ENCODE measurements at regions not wholly inside any gene's neighbourhood (a gene's known extent, or its start where the extent isn't known, plus 50 kb on each side); places are given as distances from the start of the nearest gene placed in this dataset.
"Not testable (repeated sequence)": the region's sequence is repeated elsewhere in the genome, so short reads cannot be mapped to it uniquely, and the experiment has no call there.

- Mint-ChIP-seq H3K27ac (no peak overlapping the region), H3K27me3 (ENCODE audit: low read depth, poor library complexity) (peaks cover 5% of the 10 kb centered on the region), H3K9me3 (peaks cover 51% of the 10 kb centered on the region), H3K4me3 (no peak overlapping the region), H3K4me1 (no peaks in the 10 kb centered on the region), H3K36me3 (ENCODE audit: low read depth) (no peaks in the 10 kb centered on the region)
- no peak for DNase-seq
- TF ChIP-seq CTCF (IDR thresholded peaks at IDR 0.05) = no peak
Observed at GRCh38 chr15:22257047-22258008, 177.0 kb downstream of the OR4M2 start.

- Mint-ChIP-seq H3K36me3 (ENCODE audit: low read depth) (no peaks in the 10 kb centered on the region), H3K27ac (no peak overlapping the region), H3K4me1 (no peaks in the 10 kb centered on the region), H3K9me3 (peaks cover 44% of the 10 kb centered on the region), H3K27me3 (ENCODE audit: low read depth, poor library complexity) (peaks cover 5% of the 10 kb centered on the region), H3K4me3 (no peak overlapping the region)
- no peak for TF ChIP-seq CTCF (IDR thresholded peaks at IDR 0.05)
- no peak for DNase-seq
Observed at GRCh38 chr15:22258009-22258397, 177.7 kb downstream of the OR4M2 start.

- no peaks in the 10 kb centered on the region for H3K36me3 Mint-ChIP-seq (ENCODE audit: low read depth)
- no peak for TF ChIP-seq CTCF (IDR thresholded peaks at IDR 0.05)
- peaks cover 38% of the 10 kb centered on the region for H3K9me3 Mint-ChIP-seq
- no peak overlapping the region for H3K27ac Mint-ChIP-seq
- no peak for DNase-seq
- H3K4me1 Mint-ChIP-seq = no peaks in the 10 kb centered on the region
- peaks cover 5% of the 10 kb centered on the region for H3K27me3 Mint-ChIP-seq (ENCODE audit: low read depth, poor library complexity)
- H3K4me3 Mint-ChIP-seq = no peak overlapping the region
Observed at GRCh38 chr15:22258398-22259150, 178.2 kb downstream of the OR4M2 start.

GRCh38 chr15:22259151-22259750 lies 178.9 kb downstream of the OR4M2 start:
- H3K4me1 Mint-ChIP-seq; DNase-seq; H3K36me3 Mint-ChIP-seq (ENCODE audit: low read depth); H3K27me3 Mint-ChIP-seq (ENCODE audit: low read depth, poor library complexity); H3K4me3 Mint-ChIP-seq; H3K27ac Mint-ChIP-seq: not testable (repeated sequence)
- peaks cover 31% of the 10 kb centered on the region for H3K9me3 Mint-ChIP-seq

GRCh38 chr15:22259881-22260421 lies 179.6 kb downstream of the OR4M2 start:
- H3K9me3 Mint-ChIP-seq = peaks cover 24% of the 10 kb centered on the region

More at GRCh38 chr15:22259881-22260421, 179.6 kb downstream of the OR4M2 start:
- no peak overlapping the region for H3K27ac Mint-ChIP-seq
- H3K4me3 Mint-ChIP-seq = no peak overlapping the region
- TF ChIP-seq CTCF (IDR thresholded peaks at IDR 0.05) = no peak
- no peaks in the 10 kb centered on the region for H3K27me3 Mint-ChIP-seq (ENCODE audit: low read depth, poor library complexity)
- DNase-seq = no peak
- no peaks in the 10 kb centered on the region for H3K36me3 Mint-ChIP-seq (ENCODE audit: low read depth)
- no peaks in the 10 kb centered on the region for H3K4me1 Mint-ChIP-seq

All from nephron progenitor cell (in vitro differentiated cells).